ENCODE measurements at regions not wholly inside any gene's neighbourhood (a gene's known extent, or its start where the extent isn't known, plus 50 kb on each side); places are given as distances from the start of the nearest gene placed in this dataset.

GRCh38 chr4:125827696-125828052, 512.9 kb downstream of the FAT4 start:
- no peaks in the 10 kb centered on the region for H3K36me3 ChIP-seq
- H3K4me1 ChIP-seq, result no peaks in the 10 kb centered on the region
- no peak for DNase-seq
- H3K27me3 ChIP-seq, result no peaks in the 10 kb centered on the region
- no peaks in the 10 kb centered on the region for H3K9me3 ChIP-seq
- H3K27ac ChIP-seq, result no peak overlapping the region
- intact Hi-C loops (cut with DNase I), result no loop called here
- TF ChIP-seq POLR2AphosphoS5 (IDR thresholded peaks at IDR 0.05), result no peak
- no peak for TF ChIP-seq EP300 (IDR thresholded peaks at IDR 0.05)
- no peak for TF ChIP-seq CTCF (IDR thresholded peaks at IDR 0.05)
- no peak for TF ChIP-seq POLR2A (IDR thresholded peaks at IDR 0.05)
- no peak overlapping the region for H3K4me3 ChIP-seq

- 36 to 38% methylated on average over 2 of the region's 2 CpGs for WGBS, 2 donors
- TF ChIP-seq POLR2AphosphoS5 (IDR thresholded peaks at IDR 0.05), result no peak
- TF ChIP-seq EP300 (IDR thresholded peaks at IDR 0.05), result no peak
- no peak for TF ChIP-seq CTCF (IDR thresholded peaks at IDR 0.05)
- TF ChIP-seq POLR2A (IDR thresholded peaks at IDR 0.05), result no peak
- Histone ChIP-seq H3K4me3 (no peak overlapping the region), H3K4me1 (no peaks in the 10 kb centered on the region), H3K27me3 (no peaks in the 10 kb centered on the region), H3K27ac (no peak overlapping the region), H3K36me3 (no peaks in the 10 kb centered on the region), H3K9me3 (no peaks in the 10 kb centered on the region)
- intact Hi-C loops (cut with DNase I), result no loop called here
- no peak for DNase-seq
Measured at GRCh38 chr4:125828346-125828745, 513.6 kb downstream of the FAT4 start.

DNA sequence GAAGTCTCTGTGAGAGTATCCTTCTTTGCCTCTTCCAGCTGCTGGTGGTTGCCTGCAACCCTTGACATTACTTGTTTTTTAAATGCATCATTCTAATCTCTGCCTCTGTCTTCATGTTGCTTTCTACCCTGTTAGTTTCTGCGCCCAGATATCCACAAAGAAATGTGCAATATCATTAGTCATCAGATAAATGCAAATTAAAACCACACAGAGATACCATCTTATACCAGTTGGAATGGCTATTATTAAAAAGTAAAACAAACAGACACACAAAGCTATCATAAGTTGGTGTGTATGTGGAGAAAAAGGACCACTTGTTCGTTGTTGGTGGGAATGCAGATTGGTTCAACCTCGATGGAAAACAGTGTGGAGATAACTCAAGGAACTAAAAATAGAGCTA, 517.4 kb downstream of the FAT4 start:
- H3K36me3 ChIP-seq, result no peaks in the 10 kb centered on the region
- intact Hi-C loops (cut with DNase I), result no loop called here

DNA sequence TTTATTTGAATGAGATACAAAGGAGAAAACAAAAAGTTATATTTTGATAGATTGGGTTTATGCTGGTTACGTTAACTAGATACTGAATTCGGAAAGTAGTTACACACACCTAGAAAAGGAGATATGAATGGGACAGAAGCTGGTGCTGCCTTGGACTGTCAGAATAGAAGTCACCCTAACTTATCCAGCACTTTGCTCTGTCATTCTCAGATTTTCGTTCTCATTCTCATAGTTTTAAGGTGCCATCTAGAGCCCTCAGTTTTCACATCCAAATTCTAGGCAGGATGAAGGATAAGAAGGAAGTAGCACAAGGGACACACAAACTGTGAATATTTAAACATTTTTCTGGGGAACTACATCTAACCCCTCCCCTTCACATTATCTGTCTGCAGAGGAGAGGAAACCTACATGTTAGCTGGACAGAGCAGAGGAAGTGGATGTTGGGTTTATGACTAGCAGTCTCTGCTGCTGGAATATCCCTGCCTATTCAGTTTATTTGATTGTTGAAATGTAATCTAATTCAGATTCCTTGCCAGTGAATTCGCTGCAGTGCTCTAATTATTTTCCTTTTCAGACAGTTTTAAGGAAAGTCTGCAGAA, 521.9 kb downstream of the FAT4 start:
- Histone ChIP-seq H3K4me3 (no peak overlapping the region), H3K4me1 (no peaks in the 10 kb centered on the region), H3K27ac (no peak overlapping the region), H3K36me3 (no peaks in the 10 kb centered on the region), H3K9me3 (no peaks in the 10 kb centered on the region), H3K27me3 (no peaks in the 10 kb centered on the region)
- intact Hi-C loops (cut with DNase I), result no loop called here
- WGBS, 2 donors, result 58 to 62% methylated on average over 4 of the region's 4 CpGs
- DNase-seq, result no peak
- TF ChIP-seq EP300 (IDR thresholded peaks at IDR 0.05) (no peak), CTCF (IDR thresholded peaks at IDR 0.05) (no peak), POLR2AphosphoS5 (IDR thresholded peaks at IDR 0.05) (no peak), POLR2A (IDR thresholded peaks at IDR 0.05) (no peak)

More for the DNA sequence above, 517.4 kb downstream of the FAT4 start:
- WGBS, 2 donors, result 67 to 79% methylated on average over 3 of the region's 3 CpGs
- Histone ChIP-seq H3K4me3 (no peak overlapping the region), H3K9me3 (no peaks in the 10 kb centered on the region), H3K4me1 (no peaks in the 10 kb centered on the region), H3K27ac (no peak overlapping the region), H3K27me3 (no peaks in the 10 kb centered on the region)
- DNase-seq, result no peak
- TF ChIP-seq POLR2A (IDR thresholded peaks at IDR 0.05) (no peak), CTCF (IDR thresholded peaks at IDR 0.05) (no peak), POLR2AphosphoS5 (IDR thresholded peaks at IDR 0.05) (no peak), EP300 (IDR thresholded peaks at IDR 0.05) (no peak)
